Liver (tissue), 3 donors: ENCODE measurements at regions not wholly inside any gene's neighbourhood (a gene's known extent, or its start where the extent isn't known, plus 50 kb on each side); places are given as distances from the start of the nearest gene placed in this dataset.

ENCODE experiments used
- GABPA ChIP-seq, 2 donors: IDR thresholded peaks in 1 of 2; conservative IDR thresholded peaks in 1 of 2; 2 replicates each; pipeline ENCODE4 v1.6.1; 2016; ENCODE audit warnings: antibody characterized with exemption in 2 of 2, mild to moderate bottlenecking in 1 of 2, moderate library complexity in 1 of 2
- HNF4G ChIP-seq: IDR thresholded peaks from 2 replicates; pipeline ENCODE4 v1.6.1; 2016; ENCODE audit warnings: antibody characterized with exemption
- RAD21 ChIP-seq, 2 donors: IDR thresholded peaks; 2 replicates each; pipeline ENCODE4 v1.6.1; 2016; ENCODE audit warnings: antibody characterized with exemption in 2 of 2, mild to moderate bottlenecking in 2 of 2
- TAF1 ChIP-seq: conservative IDR thresholded peaks from 2 replicates; pipeline ENCODE4 v1.6.1; 2016; ENCODE audit warnings: antibody characterized with exemption, mild to moderate bottlenecking
- TF ChIP-seq, protein P1 (sequence below): IDR thresholded peaks from 2 replicates; pipeline ENCODE4 v1.6.1; 2016; ENCODE audit warnings: antibody characterized with exemption, mild to moderate bottlenecking
- TF ChIP-seq, protein P2 (sequence below): fragments of 150-350 bp; IDR thresholded peaks from 2 replicates; pipeline ENCODE4 v1.5.1; 2017; ENCODE audit warnings: improper control_type of control experiment, low read depth, low read length; ENCODE audit not compliant: missing input control
- TF ChIP-seq, protein P3 (sequence below): IDR thresholded peaks from 2 replicates; pipeline ENCODE4 v1.6.1; 2016; ENCODE audit warnings: antibody characterized with exemption
- donor health status: healthy.
- donor health status: healthy.

GRCh38 chr2:193566276-193566675, 1371.5 kb upstream of the TMEFF2 start:
- TF ChIP-seq RAD21 (IDR thresholded peaks at IDR 0.05): no peak
- TF ChIP-seq GABPA (IDR thresholded peaks at IDR 0.05 in 1 of 2, conservative IDR thresholded peaks at IDR 0.05 in 1 of 2): no peak
- TF ChIP-seq, protein P1, sequence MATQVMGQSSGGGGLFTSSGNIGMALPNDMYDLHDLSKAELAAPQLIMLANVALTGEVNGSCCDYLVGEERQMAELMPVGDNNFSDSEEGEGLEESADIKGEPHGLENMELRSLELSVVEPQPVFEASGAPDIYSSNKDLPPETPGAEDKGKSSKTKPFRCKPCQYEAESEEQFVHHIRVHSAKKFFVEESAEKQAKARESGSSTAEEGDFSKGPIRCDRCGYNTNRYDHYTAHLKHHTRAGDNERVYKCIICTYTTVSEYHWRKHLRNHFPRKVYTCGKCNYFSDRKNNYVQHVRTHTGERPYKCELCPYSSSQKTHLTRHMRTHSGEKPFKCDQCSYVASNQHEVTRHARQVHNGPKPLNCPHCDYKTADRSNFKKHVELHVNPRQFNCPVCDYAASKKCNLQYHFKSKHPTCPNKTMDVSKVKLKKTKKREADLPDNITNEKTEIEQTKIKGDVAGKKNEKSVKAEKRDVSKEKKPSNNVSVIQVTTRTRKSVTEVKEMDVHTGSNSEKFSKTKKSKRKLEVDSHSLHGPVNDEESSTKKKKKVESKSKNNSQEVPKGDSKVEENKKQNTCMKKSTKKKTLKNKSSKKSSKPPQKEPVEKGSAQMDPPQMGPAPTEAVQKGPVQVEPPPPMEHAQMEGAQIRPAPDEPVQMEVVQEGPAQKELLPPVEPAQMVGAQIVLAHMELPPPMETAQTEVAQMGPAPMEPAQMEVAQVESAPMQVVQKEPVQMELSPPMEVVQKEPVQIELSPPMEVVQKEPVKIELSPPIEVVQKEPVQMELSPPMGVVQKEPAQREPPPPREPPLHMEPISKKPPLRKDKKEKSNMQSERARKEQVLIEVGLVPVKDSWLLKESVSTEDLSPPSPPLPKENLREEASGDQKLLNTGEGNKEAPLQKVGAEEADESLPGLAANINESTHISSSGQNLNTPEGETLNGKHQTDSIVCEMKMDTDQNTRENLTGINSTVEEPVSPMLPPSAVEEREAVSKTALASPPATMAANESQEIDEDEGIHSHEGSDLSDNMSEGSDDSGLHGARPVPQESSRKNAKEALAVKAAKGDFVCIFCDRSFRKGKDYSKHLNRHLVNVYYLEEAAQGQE: no peak
- TF ChIP-seq, protein P2, sequence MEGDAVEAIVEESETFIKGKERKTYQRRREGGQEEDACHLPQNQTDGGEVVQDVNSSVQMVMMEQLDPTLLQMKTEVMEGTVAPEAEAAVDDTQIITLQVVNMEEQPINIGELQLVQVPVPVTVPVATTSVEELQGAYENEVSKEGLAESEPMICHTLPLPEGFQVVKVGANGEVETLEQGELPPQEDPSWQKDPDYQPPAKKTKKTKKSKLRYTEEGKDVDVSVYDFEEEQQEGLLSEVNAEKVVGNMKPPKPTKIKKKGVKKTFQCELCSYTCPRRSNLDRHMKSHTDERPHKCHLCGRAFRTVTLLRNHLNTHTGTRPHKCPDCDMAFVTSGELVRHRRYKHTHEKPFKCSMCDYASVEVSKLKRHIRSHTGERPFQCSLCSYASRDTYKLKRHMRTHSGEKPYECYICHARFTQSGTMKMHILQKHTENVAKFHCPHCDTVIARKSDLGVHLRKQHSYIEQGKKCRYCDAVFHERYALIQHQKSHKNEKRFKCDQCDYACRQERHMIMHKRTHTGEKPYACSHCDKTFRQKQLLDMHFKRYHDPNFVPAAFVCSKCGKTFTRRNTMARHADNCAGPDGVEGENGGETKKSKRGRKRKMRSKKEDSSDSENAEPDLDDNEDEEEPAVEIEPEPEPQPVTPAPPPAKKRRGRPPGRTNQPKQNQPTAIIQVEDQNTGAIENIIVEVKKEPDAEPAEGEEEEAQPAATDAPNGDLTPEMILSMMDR: no peak
- no peak for TF ChIP-seq HNF4G
- TF ChIP-seq, protein P3, sequence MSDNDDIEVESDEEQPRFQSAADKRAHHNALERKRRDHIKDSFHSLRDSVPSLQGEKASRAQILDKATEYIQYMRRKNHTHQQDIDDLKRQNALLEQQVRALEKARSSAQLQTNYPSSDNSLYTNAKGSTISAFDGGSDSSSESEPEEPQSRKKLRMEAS: no peak
- TF ChIP-seq TAF1: no peak
